ENCODE measurements at regions not wholly inside any gene's neighbourhood (a gene's known extent, or its start where the extent isn't known, plus 50 kb on each side); places are given as distances from the start of the nearest gene placed in this dataset.

DNA sequence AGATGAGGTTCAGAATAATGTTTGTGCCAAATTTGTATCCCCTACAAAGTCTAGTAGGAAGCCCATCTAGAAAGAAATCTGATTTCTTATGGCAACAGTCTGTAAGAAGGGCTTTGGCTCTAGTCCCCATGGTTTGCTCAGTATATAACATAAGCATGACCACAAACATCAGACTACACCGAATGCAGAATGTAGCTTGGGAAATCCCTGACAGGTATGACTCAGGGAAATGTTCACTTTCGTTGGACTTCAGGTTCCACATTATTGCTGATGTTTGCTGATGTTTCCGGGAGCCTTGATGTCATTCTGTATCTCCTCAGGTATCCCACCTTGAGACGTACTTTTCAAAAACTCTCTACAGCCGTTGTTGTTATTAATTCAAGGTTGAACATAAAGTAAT is 304.4 kb upstream of the TGFBR2 start:
- WGBS, 2 donors, result 73 to 83% methylated on average over 5 of the region's 5 CpGs
- Histone ChIP-seq H3K36me3 (no peaks in the 10 kb centered on the region), H3K9me3 (peaks cover 0 to 20% (median 0%) of the 10 kb centered on the region in 11 donors), H3K4me3 (no peak overlapping the region), H3K27me3 (no peaks in the 10 kb centered on the region), H3K4me1 (no peaks in the 10 kb centered on the region), H3K27ac (no peak overlapping the region)
- ATAC-seq (no peak), DNase-seq (no peak)
- intact Hi-C loops (cut with DNase I), result no loop called here
- TF ChIP-seq, protein P1, sequence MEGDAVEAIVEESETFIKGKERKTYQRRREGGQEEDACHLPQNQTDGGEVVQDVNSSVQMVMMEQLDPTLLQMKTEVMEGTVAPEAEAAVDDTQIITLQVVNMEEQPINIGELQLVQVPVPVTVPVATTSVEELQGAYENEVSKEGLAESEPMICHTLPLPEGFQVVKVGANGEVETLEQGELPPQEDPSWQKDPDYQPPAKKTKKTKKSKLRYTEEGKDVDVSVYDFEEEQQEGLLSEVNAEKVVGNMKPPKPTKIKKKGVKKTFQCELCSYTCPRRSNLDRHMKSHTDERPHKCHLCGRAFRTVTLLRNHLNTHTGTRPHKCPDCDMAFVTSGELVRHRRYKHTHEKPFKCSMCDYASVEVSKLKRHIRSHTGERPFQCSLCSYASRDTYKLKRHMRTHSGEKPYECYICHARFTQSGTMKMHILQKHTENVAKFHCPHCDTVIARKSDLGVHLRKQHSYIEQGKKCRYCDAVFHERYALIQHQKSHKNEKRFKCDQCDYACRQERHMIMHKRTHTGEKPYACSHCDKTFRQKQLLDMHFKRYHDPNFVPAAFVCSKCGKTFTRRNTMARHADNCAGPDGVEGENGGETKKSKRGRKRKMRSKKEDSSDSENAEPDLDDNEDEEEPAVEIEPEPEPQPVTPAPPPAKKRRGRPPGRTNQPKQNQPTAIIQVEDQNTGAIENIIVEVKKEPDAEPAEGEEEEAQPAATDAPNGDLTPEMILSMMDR (IDR thresholded peaks at IDR 0.05), result no peak

DNA sequence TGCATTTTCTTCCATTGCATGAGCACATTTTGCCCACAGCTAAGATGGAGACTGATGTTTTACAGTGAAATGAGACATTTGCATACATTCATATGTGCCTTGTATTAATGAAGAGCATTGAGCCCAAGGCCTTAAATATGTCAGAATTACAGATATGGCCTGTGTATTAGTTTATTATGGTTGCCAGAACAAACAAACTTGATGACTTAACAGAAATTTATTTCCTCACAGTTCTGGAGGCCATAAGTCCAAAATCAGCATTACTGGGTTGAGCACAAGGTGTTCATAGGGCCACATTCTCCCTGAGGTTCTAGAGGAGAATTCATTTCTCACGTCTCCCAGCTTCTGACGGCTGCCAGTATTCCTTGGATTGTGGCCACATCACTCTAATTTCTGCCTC is 302.6 kb upstream of the TGFBR2 start:
- no peak for DNase-seq
- 97 to 98% methylated on average over 2 of the region's 2 CpGs for WGBS, 2 donors
- no peaks in the 10 kb centered on the region for H3K36me3 ChIP-seq
- H3K4me1 ChIP-seq, result peaks cover 0 to 6% (median 0%) of the 10 kb centered on the region in 9 donors
- intact Hi-C loops (cut with DNase I), result no loop called here
- peaks cover 0 to 20% (median 0%) of the 10 kb centered on the region in 11 donors for H3K9me3 ChIP-seq
- TF ChIP-seq, protein P1 (IDR thresholded peaks at IDR 0.05), result no peak
- H3K27me3 ChIP-seq, result no peaks in the 10 kb centered on the region
- H3K4me3 ChIP-seq, result no peak overlapping the region
- no peak overlapping the region for H3K27ac ChIP-seq
- ATAC-seq, result no peak

DNA sequence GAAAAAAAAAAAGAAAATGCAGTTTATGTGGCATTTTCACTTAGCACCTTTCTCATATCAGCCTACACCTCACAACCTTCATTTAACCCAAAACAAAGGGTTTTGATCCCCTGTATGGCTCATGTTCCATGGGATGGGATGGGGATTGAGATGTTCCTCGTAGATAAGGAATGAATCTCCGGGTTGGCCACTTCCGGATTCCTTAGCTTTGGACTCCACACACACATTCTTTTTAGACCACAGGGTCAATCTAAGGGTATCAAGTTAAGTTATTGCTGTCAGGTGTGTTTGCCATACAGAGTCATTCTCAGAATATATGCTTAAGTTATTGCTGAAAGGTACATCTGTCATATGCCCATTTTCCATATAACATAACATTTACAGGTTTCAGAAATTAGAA is 301.4 kb upstream of the TGFBR2 start:
- H3K36me3 ChIP-seq, result no peaks in the 10 kb centered on the region
- intact Hi-C loops (cut with DNase I), result no loop called here
- peaks cover 0 to 20% (median 0%) of the 10 kb centered on the region in 11 donors for H3K9me3 ChIP-seq
- H3K4me3 ChIP-seq, result no peak overlapping the region
- peaks cover 0 to 6% (median 0%) of the 10 kb centered on the region in 9 donors for H3K4me1 ChIP-seq
- TF ChIP-seq, protein P1 (IDR thresholded peaks at IDR 0.05), result no peak
- H3K27ac ChIP-seq, result no peak overlapping the region
- no peak for DNase-seq
- H3K27me3 ChIP-seq, result no peaks in the 10 kb centered on the region
- no peak for ATAC-seq
- 84 to 87% methylated on average over 3 of the region's 3 CpGs for WGBS, 2 donors

DNA sequence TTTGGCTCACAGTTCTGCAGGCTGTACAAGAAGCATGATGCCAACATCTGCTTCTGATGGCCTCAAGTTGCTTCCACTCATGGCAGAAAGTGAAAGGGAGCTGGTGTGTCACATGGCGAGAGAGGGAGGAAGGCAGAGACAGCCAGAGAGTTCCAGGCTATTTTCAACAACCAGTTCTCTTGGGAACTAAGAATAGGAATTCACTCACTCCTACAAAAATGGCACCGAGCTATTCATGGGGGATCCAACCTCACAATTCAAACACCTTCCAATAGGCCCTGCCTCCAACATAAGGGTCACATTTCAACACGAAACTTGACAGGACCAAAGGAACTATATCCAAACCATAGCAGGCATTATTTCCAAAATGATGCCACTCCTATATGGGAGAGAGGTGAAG is 299.5 kb upstream of the TGFBR2 start:
- Histone ChIP-seq H3K27me3 (no peaks in the 10 kb centered on the region), H3K9me3 (peaks cover 0 to 20% (median 0%) of the 10 kb centered on the region in 11 donors), H3K4me3 (no peak overlapping the region), H3K27ac (no peak overlapping the region), H3K4me1 (peaks cover 0 to 6% (median 0%) of the 10 kb centered on the region in 9 donors), H3K36me3 (no peaks in the 10 kb centered on the region)
- no peak for ATAC-seq
- intact Hi-C loops (cut with DNase I), result no loop called here
- 81 to 82% methylated on average over 3 of the region's 3 CpGs for WGBS, 2 donors
- TF ChIP-seq, protein P1 (IDR thresholded peaks at IDR 0.05), result no peak
- DNase-seq, result no peak

All from heart right ventricle (tissue), 16 donors.